ENCODE measurements at regions not wholly inside any gene's neighbourhood (a gene's known extent, or its start where the extent isn't known, plus 50 kb on each side); places are given as distances from the start of the nearest gene placed in this dataset.

GRCh38 chr7:132677918-132678317 lies 101.6 kb upstream of the PLXNA4 start:
- Histone ChIP-seq H3K79me2 (ENCODE audit: insufficient read depth, low read length) (no peaks in the 10 kb centered on the region), H3K9ac (ENCODE audit: low read length) (no peak overlapping the region), H3K36me3 (ENCODE audit: insufficient read depth, low read length) (no peaks in the 10 kb centered on the region), H3K27me3 (ENCODE audit: insufficient read depth, low read length) (0 out of 2 replicates have a peak, but pooled peaks cover 5% of the 10 kb centered on the region), H2AFZ (ENCODE audit: low read length) (no peak overlapping the region), H3K9me2 (ENCODE audit: low read depth, low read length) (no peaks in the 10 kb centered on the region), H3K4me1 (ENCODE audit: insufficient read depth, low read length, severe bottlenecking) (no peaks in the 10 kb centered on the region), H3K27ac (ENCODE audit: low read depth, low read length, poor library complexity, severe bottlenecking) (no peak overlapping the region), H3K4me2 (ENCODE audit: low read length) (no peak overlapping the region), H3K9me3 (ENCODE audit: low read length) (no peaks in the 10 kb centered on the region), H3K4me3 (ENCODE audit: low read depth, low read length, poor library complexity, severe bottlenecking) (no peak overlapping the region), H3F3A (ENCODE audit: insufficient read depth, low read length) (no peaks in the 10 kb centered on the region), H4K20me1 (ENCODE audit: insufficient read depth, low read length) (no peaks in the 10 kb centered on the region)
- TF ChIP-seq EZH2 (IDR thresholded peaks at IDR 0.05; ENCODE audit: borderline replicate concordance, low read length) (no peak), CTCF (IDR thresholded peaks at IDR 0.05; ENCODE audit: low read length) (no peak)

DNA sequence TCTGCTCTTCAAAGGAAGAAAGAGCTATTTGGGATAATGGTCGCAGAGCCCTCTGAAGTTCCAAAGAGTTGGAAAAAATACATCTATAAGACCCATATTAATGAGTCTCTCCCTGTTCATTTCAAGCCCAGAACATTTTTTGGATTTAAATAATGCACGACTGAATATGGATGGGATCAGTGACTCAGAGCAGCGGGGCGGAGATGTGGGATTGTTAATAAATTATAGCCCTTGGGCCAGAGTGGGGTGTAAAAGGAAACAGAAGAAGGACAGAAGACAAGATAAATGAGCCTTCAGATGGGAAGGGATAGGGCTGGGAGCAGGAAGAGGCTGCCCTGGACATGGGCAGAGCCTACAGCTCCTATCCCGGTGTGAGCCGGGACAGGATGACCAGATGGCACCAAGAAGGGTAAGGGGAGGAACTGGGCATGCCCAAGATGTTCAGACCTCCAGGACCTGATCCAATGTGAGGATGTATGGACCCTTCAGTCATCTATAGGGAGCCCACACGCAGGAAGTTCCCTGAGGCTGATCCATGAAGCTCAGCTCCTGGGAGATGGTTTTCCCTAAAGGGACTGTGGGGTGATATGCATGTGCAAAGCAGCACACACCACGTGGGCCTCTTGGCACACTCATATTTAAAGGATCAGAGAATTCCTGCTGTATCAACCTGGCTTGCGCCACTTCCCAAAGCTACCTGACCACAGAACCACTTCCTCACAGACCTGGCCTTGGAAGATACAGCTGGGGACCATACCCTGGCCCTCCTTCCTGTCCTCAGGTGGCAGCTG lies 96.1 kb upstream of the PLXNA4 start:
- Histone ChIP-seq H2AFZ (ENCODE audit: low read length) (no peak overlapping the region), H3K36me3 (ENCODE audit: insufficient read depth, low read length) (no peaks in the 10 kb centered on the region), H3K4me1 (ENCODE audit: insufficient read depth, low read length, severe bottlenecking) (no peaks in the 10 kb centered on the region), H3K27ac (ENCODE audit: low read depth, low read length, poor library complexity, severe bottlenecking) (no peak overlapping the region), H3K79me2 (ENCODE audit: insufficient read depth, low read length) (no peaks in the 10 kb centered on the region), H4K20me1 (ENCODE audit: insufficient read depth, low read length) (no peaks in the 10 kb centered on the region), H3K9me3 (ENCODE audit: low read length) (no peaks in the 10 kb centered on the region), H3F3A (ENCODE audit: insufficient read depth, low read length) (no peaks in the 10 kb centered on the region), H3K9me2 (ENCODE audit: low read depth, low read length) (no peaks in the 10 kb centered on the region), H3K9ac (ENCODE audit: low read length) (no peak overlapping the region), H3K4me3 (ENCODE audit: low read depth, low read length, poor library complexity, severe bottlenecking) (no peak overlapping the region), H3K4me2 (ENCODE audit: low read length) (no peak overlapping the region), H3K27me3 (ENCODE audit: insufficient read depth, low read length) (no peaks in the 10 kb centered on the region)
- TF ChIP-seq EZH2 (IDR thresholded peaks at IDR 0.05; ENCODE audit: borderline replicate concordance, low read length) (no peak), CTCF (IDR thresholded peaks at IDR 0.05; ENCODE audit: low read length) (no peak)

DNA sequence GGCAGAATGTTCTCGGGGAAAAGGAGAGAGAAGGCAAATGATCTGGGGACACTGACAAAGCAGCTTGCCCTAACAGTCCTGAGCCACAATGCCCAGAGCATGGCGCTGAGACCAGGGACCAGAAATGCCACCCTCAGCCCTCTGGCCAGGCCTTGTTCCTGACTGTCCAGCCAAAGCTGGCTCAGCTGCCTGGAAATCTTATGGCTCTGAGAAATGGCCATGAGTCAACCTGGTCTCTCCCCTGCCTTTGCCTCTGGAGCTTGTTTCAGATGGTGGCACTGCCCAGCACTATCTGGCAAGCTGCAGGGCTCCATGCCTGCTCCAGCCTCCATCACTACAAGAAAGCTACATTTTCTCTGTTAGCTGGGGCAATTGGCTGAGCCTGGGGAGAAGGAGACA lies 90.5 kb upstream of the PLXNA4 start:
- Histone ChIP-seq H3F3A (ENCODE audit: insufficient read depth, low read length) (no peaks in the 10 kb centered on the region), H3K9me2 (ENCODE audit: low read depth, low read length) (no peaks in the 10 kb centered on the region), H3K4me3 (ENCODE audit: low read depth, low read length, poor library complexity, severe bottlenecking) (no peak overlapping the region), H3K79me2 (ENCODE audit: insufficient read depth, low read length) (no peaks in the 10 kb centered on the region), H3K4me1 (ENCODE audit: insufficient read depth, low read length, severe bottlenecking) (no peaks in the 10 kb centered on the region), H3K4me2 (ENCODE audit: low read length) (no peak overlapping the region; the same call in 1 of the 2 replicates), H3K27ac (ENCODE audit: low read depth, low read length, poor library complexity, severe bottlenecking) (no peak overlapping the region), H4K20me1 (ENCODE audit: insufficient read depth, low read length) (no peaks in the 10 kb centered on the region), H2AFZ (ENCODE audit: low read length) (no peak overlapping the region), H3K27me3 (ENCODE audit: insufficient read depth, low read length) (no peaks in the 10 kb centered on the region), H3K36me3 (ENCODE audit: insufficient read depth, low read length) (no peaks in the 10 kb centered on the region), H3K9ac (ENCODE audit: low read length) (no peak overlapping the region), H3K9me3 (ENCODE audit: low read length) (no peaks in the 10 kb centered on the region)
- no peak for TF ChIP-seq EZH2 (IDR thresholded peaks at IDR 0.05; ENCODE audit: borderline replicate concordance, low read length)
- TF ChIP-seq CTCF (IDR thresholded peaks at IDR 0.05; ENCODE audit: low read length), result no peak

All from OCI-LY1 (cell line).